ENCODE measurements at regions not wholly inside any gene's neighbourhood (a gene's known extent, or its start where the extent isn't known, plus 50 kb on each side); places are given as distances from the start of the nearest gene placed in this dataset.

DNA sequence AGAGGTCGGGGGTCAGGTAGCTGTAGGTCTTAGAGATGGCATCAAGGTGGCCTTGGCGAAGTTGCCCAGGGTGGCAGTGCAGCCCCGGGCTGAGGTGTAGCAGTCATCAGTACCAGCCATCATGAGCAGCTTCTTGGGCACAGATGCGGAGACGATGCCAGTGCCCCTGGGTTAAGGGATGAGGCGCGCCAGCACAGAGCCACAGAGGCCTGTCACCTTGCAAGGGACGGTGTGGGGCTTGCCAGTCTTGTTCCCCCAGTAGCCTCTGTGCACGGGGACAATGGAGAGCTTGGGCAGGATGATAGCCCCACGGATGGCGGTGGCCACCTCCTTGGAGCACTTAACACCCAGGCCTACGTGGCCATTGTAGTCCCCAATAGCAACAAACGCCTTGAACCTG, 750.7 kb upstream of the PABPC4L start:
- TF ChIP-seq, protein P1, sequence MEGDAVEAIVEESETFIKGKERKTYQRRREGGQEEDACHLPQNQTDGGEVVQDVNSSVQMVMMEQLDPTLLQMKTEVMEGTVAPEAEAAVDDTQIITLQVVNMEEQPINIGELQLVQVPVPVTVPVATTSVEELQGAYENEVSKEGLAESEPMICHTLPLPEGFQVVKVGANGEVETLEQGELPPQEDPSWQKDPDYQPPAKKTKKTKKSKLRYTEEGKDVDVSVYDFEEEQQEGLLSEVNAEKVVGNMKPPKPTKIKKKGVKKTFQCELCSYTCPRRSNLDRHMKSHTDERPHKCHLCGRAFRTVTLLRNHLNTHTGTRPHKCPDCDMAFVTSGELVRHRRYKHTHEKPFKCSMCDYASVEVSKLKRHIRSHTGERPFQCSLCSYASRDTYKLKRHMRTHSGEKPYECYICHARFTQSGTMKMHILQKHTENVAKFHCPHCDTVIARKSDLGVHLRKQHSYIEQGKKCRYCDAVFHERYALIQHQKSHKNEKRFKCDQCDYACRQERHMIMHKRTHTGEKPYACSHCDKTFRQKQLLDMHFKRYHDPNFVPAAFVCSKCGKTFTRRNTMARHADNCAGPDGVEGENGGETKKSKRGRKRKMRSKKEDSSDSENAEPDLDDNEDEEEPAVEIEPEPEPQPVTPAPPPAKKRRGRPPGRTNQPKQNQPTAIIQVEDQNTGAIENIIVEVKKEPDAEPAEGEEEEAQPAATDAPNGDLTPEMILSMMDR (IDR thresholded peaks at IDR 0.05), result no peak

DNA sequence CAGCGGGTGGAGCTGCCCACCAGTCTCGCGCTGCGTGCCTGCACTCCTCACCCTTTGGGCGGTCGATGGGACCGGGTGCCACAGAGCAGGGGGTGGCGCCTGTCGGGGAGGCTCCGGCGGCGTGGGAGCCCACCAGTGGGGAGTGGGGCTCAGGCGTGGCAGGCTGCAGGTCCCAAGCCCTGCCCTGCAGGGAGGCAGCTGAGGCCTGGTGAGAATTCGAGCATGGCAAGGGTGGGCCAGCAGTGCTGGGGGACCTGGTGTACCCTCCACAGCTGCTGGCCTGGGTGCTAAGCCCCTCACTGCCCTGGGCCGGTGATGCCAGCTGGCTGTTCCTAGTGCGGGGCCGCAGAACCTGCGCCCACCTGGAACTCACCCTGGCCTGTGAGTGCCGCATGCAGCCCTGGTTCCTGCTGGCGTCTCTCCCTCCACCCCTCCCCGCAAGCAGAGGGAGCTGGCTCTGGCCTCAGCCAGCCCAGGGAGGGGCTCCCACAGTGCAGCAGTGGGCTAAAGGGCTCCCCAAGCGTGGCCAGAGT, 746.6 kb upstream of the PABPC4L start:
- TF ChIP-seq, protein P1 (IDR thresholded peaks at IDR 0.05), result no peak

DNA sequence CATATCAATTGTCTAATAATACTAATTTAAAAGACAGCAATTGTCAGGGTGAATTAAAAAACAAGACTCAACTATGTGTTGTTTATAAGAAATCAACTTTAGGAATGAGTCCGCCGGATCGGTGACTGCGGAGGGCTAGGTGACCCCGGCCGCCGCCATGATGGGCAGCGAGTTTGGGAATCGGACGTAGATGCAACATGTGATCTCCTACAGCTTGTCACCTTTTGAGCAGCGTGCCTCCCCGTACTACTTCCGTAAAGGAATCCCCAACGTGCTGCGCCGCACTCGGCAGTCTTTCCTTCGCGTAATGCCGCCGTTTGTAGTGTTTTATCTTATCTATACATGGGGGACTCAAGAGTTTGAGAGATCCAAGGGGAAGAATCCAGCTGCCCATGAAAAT, 742.5 kb upstream of the PABPC4L start:
- TF ChIP-seq, protein P1 (IDR thresholded peaks at IDR 0.05), result no peak

DNA sequence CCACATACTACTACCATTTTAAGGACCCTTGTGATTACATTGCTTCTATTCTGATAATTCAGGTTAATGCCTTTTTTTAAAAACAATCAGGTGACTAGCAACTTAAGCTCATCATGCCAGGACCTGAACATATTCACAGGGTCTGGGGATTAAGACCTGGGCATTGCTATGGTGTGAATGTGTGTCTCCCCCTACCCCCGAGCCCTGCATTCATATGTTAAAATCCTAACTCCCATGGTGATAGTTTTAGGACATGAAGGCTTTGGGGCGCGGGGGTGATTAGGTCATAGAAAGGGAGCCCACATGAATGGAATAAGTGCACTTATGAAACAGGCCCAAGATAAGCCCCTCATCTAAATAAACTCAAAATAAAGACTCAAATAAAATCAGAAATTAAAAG, 734.4 kb upstream of the PABPC4L start:
- TF ChIP-seq, protein P1 (IDR thresholded peaks at IDR 0.05), result no peak

DNA sequence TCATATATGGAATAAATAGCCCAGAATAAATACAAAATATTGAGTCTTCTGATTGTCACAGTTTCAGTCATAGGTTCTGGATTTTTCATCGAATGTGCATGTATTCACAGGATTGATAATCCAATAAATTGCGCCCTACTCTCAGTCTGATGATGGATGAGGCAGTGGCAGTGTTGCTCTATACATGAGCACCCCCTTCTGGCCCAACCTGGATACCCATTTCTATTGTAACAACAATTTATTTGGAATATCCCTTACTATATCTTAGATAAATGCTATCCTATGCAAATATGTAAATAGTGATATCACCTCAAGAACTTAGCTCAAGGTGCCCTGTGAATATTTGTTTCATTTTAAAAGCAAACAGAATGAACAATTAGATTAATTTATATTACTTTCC, 733.7 kb upstream of the PABPC4L start:
- TF ChIP-seq, protein P1 (IDR thresholded peaks at IDR 0.05), result peak; percentile 68

DNA sequence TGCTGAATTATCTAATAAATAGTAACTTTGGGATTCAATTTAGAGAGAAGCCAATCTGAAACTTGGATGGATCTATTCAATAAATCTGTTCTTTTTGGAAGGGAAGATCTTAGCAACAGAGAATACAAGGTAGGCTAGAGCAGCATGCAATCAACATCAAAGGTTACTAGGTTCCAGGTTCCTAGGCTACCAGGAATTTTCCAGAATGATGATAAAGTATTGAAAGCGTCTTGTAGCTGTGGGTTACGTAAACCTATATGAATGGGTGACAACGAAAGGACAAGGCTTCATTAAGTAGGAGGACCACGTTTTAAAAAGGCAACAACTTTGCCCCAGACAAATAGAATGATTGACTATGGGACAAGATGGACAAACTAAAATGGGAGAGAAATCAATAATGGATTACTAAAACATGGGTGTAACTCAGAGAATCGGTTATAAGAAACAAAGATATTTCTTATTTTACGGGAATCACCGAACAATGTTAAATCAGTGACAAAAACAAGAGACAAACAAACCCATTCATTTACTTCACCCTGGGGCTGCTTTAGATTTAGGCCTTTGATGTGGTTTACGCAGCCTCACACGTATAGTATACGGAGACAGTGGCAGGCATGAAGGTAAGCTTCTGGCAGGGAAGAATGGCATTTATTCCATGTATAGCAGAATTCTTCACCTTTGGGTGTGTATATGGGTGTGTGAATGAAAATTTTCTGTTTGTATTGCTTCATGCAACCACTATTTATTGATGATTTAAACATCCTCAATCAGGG, 732.6 kb upstream of the PABPC4L start:
- TF ChIP-seq, protein P1 (IDR thresholded peaks at IDR 0.05), result no peak

DNA sequence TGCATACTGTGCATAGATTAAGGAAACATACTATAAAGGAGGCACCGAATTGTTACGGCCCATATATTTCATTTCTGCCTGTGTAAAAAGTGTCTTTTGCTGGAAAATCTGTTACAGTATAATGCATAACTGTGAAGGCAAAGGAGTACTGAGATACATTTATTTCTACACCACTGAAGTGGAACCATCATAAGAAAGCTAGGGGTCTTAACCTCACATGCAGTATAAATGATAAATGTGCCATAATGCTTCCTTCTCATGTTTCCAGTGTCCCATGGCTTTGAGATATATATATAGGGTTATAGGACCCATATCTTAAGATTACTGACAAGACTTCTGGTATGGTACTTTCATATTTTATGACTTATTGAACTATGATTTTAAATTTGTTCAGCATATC, 713.8 kb upstream of the PABPC4L start:
- TF ChIP-seq, protein P1 (IDR thresholded peaks at IDR 0.05), result no peak
